H1 (cell line): ENCODE measurements at regions not wholly inside any gene's neighbourhood (a gene's known extent, or its start where the extent isn't known, plus 50 kb on each side); places are given as distances from the start of the nearest gene placed in this dataset.

Experiments used
- CTCF ChIA-PET: fragments of 300-600 bp; sonication (Branson Sonifier 250); formaldehyde crosslinking; loops from one replicate; lab custom pipeline; 2021; ENCODE audit not compliant: partially characterized antibody; lab: Charles Lee
- POLR2A ChIA-PET: fragments of 300-600 bp; sonication (Branson Sonifier 250); formaldehyde crosslinking; loops from one replicate; lab custom pipeline; 2021; ENCODE audit warnings: inconsistent platforms; ENCODE audit not compliant: partially characterized antibody; lab: Charles Lee
- DNase-seq, 2 experiments: peaks; one replicate each; pipeline versions ENCODE4 v3.0.0 to v3.0.0-alpha.2; 2010 to 2022; ENCODE audit warnings: low spot score in 2 of 2, low read depth in 1 of 2, mixed read lengths in 1 of 2
- FAIRE-seq: peaks from 2 replicates; lab custom pipeline; 2011; peaks lifted over from hg19 to GRCh38; lab: Jason Lieb, UNC
- H2AFZ ChIP-seq: 2 replicates; pipeline ENCODE4 v1.8.1; 2012; ENCODE audit warnings: low read length, inconsistent platforms
- H2AK5ac ChIP-seq: 2 replicates; pipeline ENCODE4 v1.6.1; 2013; ENCODE audit warnings: low read depth, low read length
- H2BK120ac ChIP-seq: replicated peaks from 2 replicates; pipeline ENCODE3; 2013; ENCODE audit warnings: low read depth, low read length, inconsistent platforms
- H2BK12ac ChIP-seq: 2 replicates; pipeline ENCODE4 v1.6.1; 2013; ENCODE audit warnings: low read depth, low read length
- H2BK15ac ChIP-seq: 2 replicates; pipeline ENCODE4 v1.6.1; 2013; ENCODE audit warnings: low read length
- H2BK20ac ChIP-seq: 2 replicates; pipeline ENCODE4 v1.6.1; 2013; ENCODE audit warnings: low read length
- H2BK5ac ChIP-seq: 2 replicates; pipeline ENCODE4 v1.6.1; 2013; ENCODE audit warnings: low read depth, low read length
- H3K14ac ChIP-seq: 2 replicates; pipeline ENCODE4 v1.6.1; 2013; ENCODE audit warnings: inconsistent platforms; ENCODE audit not compliant: insufficient read length
- H3K18ac ChIP-seq: 2 replicates; pipeline ENCODE4 v1.6.1; 2013; ENCODE audit warnings: low read length; ENCODE audit errors: extremely low read depth
- H3K23ac ChIP-seq: 2 replicates; pipeline ENCODE4 v1.6.1; 2013; ENCODE audit warnings: inconsistent platforms; ENCODE audit not compliant: insufficient read length
- H3K23me2 ChIP-seq: 2 replicates; pipeline ENCODE4 v1.6.1; 2013; ENCODE audit warnings: low read depth, low read length
- H3K27ac ChIP-seq: 2 replicates; pipeline ENCODE4 v1.6.1; 2011; ENCODE audit warnings: low read depth, low read length, inconsistent platforms
- H3K27me3 ChIP-seq, 4 experiments: replicated peaks in 1 of 4; 1 replicate in 1 of 4; 2 replicates in 3 of 4; pipeline versions ENCODE4 v1.6.1 to v1.8.1; 2011 to 2013; ENCODE audit warnings: low read length in 3 of 4, mild to moderate bottlenecking in 3 of 4, inconsistent platforms in 2 of 4, mixed read lengths in 2 of 4, moderate library complexity in 1 of 4; ENCODE audit not compliant: control insufficient read depth in 3 of 4, insufficient read depth in 3 of 4; ENCODE audit errors: extremely low read depth in 1 of 4
- H3K36me3 ChIP-seq, 4 experiments: 2 replicates each; pipeline versions ENCODE4 v1.6.1 to v1.8.1; 2011 to 2013; ENCODE audit warnings: mild to moderate bottlenecking in 4 of 4, low read length in 3 of 4, moderate library complexity in 2 of 4, control low read depth in 1 of 4, inconsistent platforms in 1 of 4; ENCODE audit not compliant: insufficient read depth in 4 of 4, control insufficient read depth in 2 of 4
- H3K4ac ChIP-seq: replicated peaks from 2 replicates; pipeline ENCODE3; 2013; ENCODE audit warnings: low read length, low read depth, mixed read lengths, inconsistent platforms; ENCODE audit not compliant: insufficient read length
- H3K4me1 ChIP-seq, 4 experiments: replicated peaks in 1 of 4; 1 replicate in 1 of 4; 2 replicates in 3 of 4; pipeline versions ENCODE4 v1.6.1 to v1.8.1; 2011 to 2013; ENCODE audit warnings: low read length in 3 of 4, inconsistent platforms in 2 of 4, mixed read lengths in 1 of 4; ENCODE audit not compliant: insufficient read depth in 4 of 4, control insufficient read depth in 3 of 4
- H3K4me2 ChIP-seq, 2 experiments: 2 replicates each; pipeline versions ENCODE4 v1.6.1 to v1.8.1; 2011 to 2013; ENCODE audit warnings: low read depth in 2 of 2, low read length in 2 of 2, control low read depth in 1 of 2, inconsistent platforms in 1 of 2, mild to moderate bottlenecking in 1 of 2; ENCODE audit not compliant: insufficient read depth in 1 of 2
- H3K4me3 ChIP-seq, 4 experiments: fragments of 200-600, 300-600 bp in 1 of 4; sonication (generic), shearing (Covaris generic), sonication (Bioruptor Twin) in 1 of 4; 2 replicates each; pipeline versions ENCODE4 v1.5.1 to v1.8.1; 2011 to 2016; ENCODE audit warnings: low read length in 4 of 4, low read depth in 3 of 4, control low read depth in 2 of 4, inconsistent platforms in 2 of 4, mild to moderate bottlenecking in 2 of 4, mixed read lengths in 1 of 4, moderate library complexity in 1 of 4; ENCODE audit not compliant: insufficient read depth in 2 of 4; ENCODE audit errors: extremely low read depth in 1 of 4
- H3K56ac ChIP-seq: replicated peaks from 2 replicates; pipeline ENCODE3; 2013; ENCODE audit warnings: low read depth, mild to moderate bottlenecking, mixed read lengths, low read length, inconsistent platforms; ENCODE audit not compliant: insufficient read length
- H3K79me1 ChIP-seq: 2 replicates; pipeline ENCODE4 v1.6.1; 2013; ENCODE audit warnings: low read depth, low read length, control low read depth
- H3K79me2 ChIP-seq, 2 experiments: 2 replicates each; pipeline versions ENCODE4 v1.6.1 to v1.8.1; 2012 to 2013; ENCODE audit warnings: low read length in 2 of 2, mild to moderate bottlenecking in 2 of 2, inconsistent platforms in 1 of 2; ENCODE audit not compliant: insufficient read depth in 2 of 2, control insufficient read depth in 1 of 2
- H3K9ac ChIP-seq, 4 experiments: replicated peaks in 1 of 4; 1 replicate in 1 of 4; 2 replicates in 3 of 4; pipeline versions ENCODE4 v1.6.1 to v1.8.1; 2011 to 2013; ENCODE audit warnings: low read depth in 3 of 4, low read length in 3 of 4, control low read depth in 2 of 4, mild to moderate bottlenecking in 2 of 4, moderate library complexity in 2 of 4, inconsistent platforms in 1 of 4; ENCODE audit errors: extremely low read depth in 1 of 4
- H3K9me3 ChIP-seq, 2 experiments: 2 replicates each; pipeline versions ENCODE4 v1.6.1 to v1.8.1; 2012 to 2013; ENCODE audit warnings: mild to moderate bottlenecking in 2 of 2, moderate library complexity in 2 of 2, control low read depth in 1 of 2, inconsistent platforms in 1 of 2, low read depth in 1 of 2, low read length in 1 of 2, mixed read lengths in 1 of 2; ENCODE audit not compliant: insufficient read depth in 2 of 2
- H4K20me1 ChIP-seq, 2 experiments: replicated peaks in 1 of 2; 2 replicates each; pipeline versions ENCODE3 to v1.8.1; 2011 to 2013; ENCODE audit warnings: inconsistent platforms in 2 of 2, low read length in 2 of 2, mild to moderate bottlenecking in 1 of 2; ENCODE audit not compliant: insufficient read depth in 2 of 2, control insufficient read depth in 1 of 2
- H4K5ac ChIP-seq: 2 replicates; pipeline ENCODE4 v1.6.1; 2013; ENCODE audit warnings: low read length, low read depth, mixed read lengths, inconsistent platforms; ENCODE audit not compliant: insufficient read length
- H4K8ac ChIP-seq: 2 replicates; pipeline ENCODE4 v1.8.0; 2013; ENCODE audit warnings: mild to moderate bottlenecking, moderate library complexity, low read length, inconsistent platforms; ENCODE audit not compliant: insufficient read depth; ENCODE audit errors: extremely low read depth
- H4K91ac ChIP-seq: replicated peaks from 2 replicates; pipeline ENCODE3; 2013; ENCODE audit warnings: low read length, mixed read lengths, inconsistent platforms; ENCODE audit not compliant: insufficient read length
- BRCA1 ChIP-seq: IDR thresholded peaks from 2 replicates; pipeline ENCODE4 v1.6.1; 2012; ENCODE audit warnings: low read depth, low read length, improper control_type of control experiment
- CEBPB ChIP-seq: IDR thresholded peaks from 2 replicates; pipeline ENCODE4 v1.6.1; 2012; ENCODE audit warnings: low read depth, low read length
- CHD2 ChIP-seq: IDR thresholded peaks from 2 replicates; pipeline ENCODE4 v1.6.1; 2012; ENCODE audit warnings: low read length, improper control_type of control experiment
- CTBP2 ChIP-seq: IDR thresholded peaks from 2 replicates; pipeline ENCODE4 v1.7.0; 2011; ENCODE audit warnings: borderline replicate concordance, mild to moderate bottlenecking, moderate library complexity, mixed read lengths, low read length; ENCODE audit not compliant: insufficient read depth, insufficient read length
- GABPA ChIP-seq: IDR thresholded peaks from 2 replicates; pipeline ENCODE4 v1.6.1; 2011; ENCODE audit warnings: mild to moderate bottlenecking, low read length, moderate library complexity, borderline replicate concordance; ENCODE audit not compliant: insufficient read depth
- GTF2F1 ChIP-seq: IDR thresholded peaks from 2 replicates; pipeline ENCODE4 v1.6.1; 2012; ENCODE audit warnings: low read depth, low read length, improper control_type of control experiment, borderline replicate concordance
- HDAC6 ChIP-seq: IDR thresholded peaks from one replicate; pipeline ENCODE4 v1.7.1; 2012; ENCODE audit warnings: low read depth, mild to moderate bottlenecking, inconsistent platforms, low read length, moderate library complexity
- JUND ChIP-seq: IDR thresholded peaks from 2 replicates; pipeline ENCODE4 v1.6.1; 2011; ENCODE audit warnings: mild to moderate bottlenecking, improper control_type of control experiment, low read length
- MAFK ChIP-seq: IDR thresholded peaks from 2 replicates; pipeline ENCODE4 v1.6.1; 2012; ENCODE audit warnings: low read depth, mild to moderate bottlenecking, improper control_type of control experiment, low read length
- PHF8 ChIP-seq: fragments of 200-600 bp; sonication (generic); conservative IDR thresholded peaks from 2 replicates; pipeline ENCODE4 v1.7.1; 2012; ENCODE audit warnings: low read depth, mild to moderate bottlenecking, inconsistent platforms, low read length, moderate library complexity
- POLR2A ChIP-seq, 2 experiments: IDR thresholded peaks; 1 replicate in 1 of 2; 2 replicates in 1 of 2; pipeline ENCODE4 v1.6.1; 2011; ENCODE audit warnings: low read depth in 2 of 2, low read length in 2 of 2, mild to moderate bottlenecking in 2 of 2; ENCODE audit errors: control extremely low read depth in 1 of 2
- SAP30 ChIP-seq: fragments of 300-600 bp; sonication (generic); IDR thresholded peaks from 2 replicates; pipeline ENCODE4 v1.7.1; 2012; ENCODE audit warnings: low read length, moderate library complexity, mild to moderate bottlenecking, inconsistent platforms; ENCODE audit not compliant: insufficient read depth, insufficient replicate concordance
- SIRT6 ChIP-seq: IDR thresholded peaks from one replicate; pipeline ENCODE4 v1.7.1; 2012; ENCODE audit warnings: low read length, inconsistent platforms
- SP1 ChIP-seq: IDR thresholded peaks from 2 replicates; pipeline ENCODE4 v1.6.1; 2011; ENCODE audit warnings: low read depth, low read length
- SP4 ChIP-seq: IDR thresholded peaks from 2 replicates; pipeline ENCODE4 v1.6.1; 2012; ENCODE audit warnings: low read length, inconsistent platforms
- WGBS, 2 experiments: shearing (Covaris generic) in 1 of 2; methylation state at CpG; one replicate each; pipeline versions ENCODE4 v1.1.6 to v1.1.7; 2013 to 2015; ENCODE audit warnings: low lambda C conversion rate in 2 of 2, mixed read lengths in 2 of 2, inconsistent platforms in 1 of 2, low coverage in 1 of 2, missing lambda C conversion rate in 1 of 2; ENCODE audit not compliant: insufficient replicate concordance in 2 of 2, insufficient coverage in 1 of 2, insufficient read length in 1 of 2; ENCODE audit errors: extremely low coverage in 1 of 2, missing lambda C conversion rate in 1 of 2; 5-methylcytosine and 5-hydroxymethylcytosine counted together
- TF ChIP-seq, protein P1 (sequence below): IDR thresholded peaks from 2 replicates; pipeline ENCODE4 v1.6.1; 2012; ENCODE audit warnings: inconsistent platforms

DNA sequence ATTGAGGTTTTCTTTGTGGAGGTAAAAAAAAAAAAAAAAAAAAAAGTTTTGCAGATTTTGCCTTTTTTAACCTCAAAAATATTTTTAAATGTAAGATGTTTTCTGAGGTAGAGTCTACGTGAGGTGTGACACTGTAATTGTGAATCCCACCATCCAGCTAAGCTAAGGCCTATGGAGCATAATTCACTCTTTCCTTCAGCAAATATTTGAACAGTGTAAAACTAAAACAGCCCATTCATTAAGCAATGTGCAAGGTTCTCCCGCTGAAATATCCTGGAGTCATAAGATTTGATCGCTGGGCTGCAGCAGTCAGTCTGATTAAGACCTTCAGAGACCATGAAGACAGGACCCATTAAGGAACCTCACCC, 105.1 kb downstream of the HNRNPLL start:
- no peak overlapping the region for H2BK5ac ChIP-seq
- no peak overlapping the region for H2AK5ac ChIP-seq
- WGBS, 2 experiments = 79% methylated on average over 3 of the region's 3 CpGs; no CpG with 5 or more reads in 1 of the 2 experiments
- H2AFZ ChIP-seq = 0 out of 2 replicates have a peak overlapping the region, but pooled peaks have one; percentile 15
- no peaks in the 10 kb centered on the region for H3K36me3 ChIP-seq
- no peak overlapping the region for H3K4me2 ChIP-seq
- H3K4me1 ChIP-seq = peaks cover 3 to 18% (median 6%) of the 10 kb centered on the region in 4 experiments
- no peaks in the 10 kb centered on the region for H3K79me1 ChIP-seq
- H2BK120ac ChIP-seq = no peak overlapping the region
- H2BK15ac ChIP-seq = no peak overlapping the region
- no peak overlapping the region for H4K5ac ChIP-seq
- no peak overlapping the region for H3K4me3 ChIP-seq
- H3K9me3 ChIP-seq = no peaks in the 10 kb centered on the region; a peak in 2 of 4 replicates
- no peak overlapping the region for H3K56ac ChIP-seq
- FAIRE-seq (no peak), DNase-seq (no peak)
- ChIA-PET CTCF (interaction anchor here (0.9 to 4.7 kb wide), 9 partner anchors 9 to 190 kb away, joined by 3 to 37 read pairs (median 5); no protein-coding TSS in a partner anchor), POLR2A (interaction anchor here (1.8 kb wide), 1 partner anchor 122 kb away, joined by 4 read pairs; no protein-coding TSS in a partner anchor)
- H3K23me2 ChIP-seq = no peaks in the 10 kb centered on the region
- H3K79me2 ChIP-seq = no peaks in the 10 kb centered on the region
- no peak overlapping the region for H3K4ac ChIP-seq
- no peak overlapping the region for H2BK20ac ChIP-seq
- H3K23ac ChIP-seq = no peak overlapping the region
- H2BK12ac ChIP-seq = no peak overlapping the region
- H4K91ac ChIP-seq = no peak overlapping the region
- H3K27me3 ChIP-seq = no peaks in the 10 kb centered on the region
- no peak overlapping the region for H3K18ac ChIP-seq
- no peaks in the 10 kb centered on the region for H4K20me1 ChIP-seq
- H3K27ac ChIP-seq = no peak overlapping the region
- H3K9ac ChIP-seq = no peak overlapping the region
- H4K8ac ChIP-seq = no peak overlapping the region
- no peak overlapping the region for H3K14ac ChIP-seq
- TF ChIP-seq SIRT6 (no peak), CHD2 (no peak), CEBPB (no peak), SAP30 (no peak), BRCA1 (no peak), CTBP2 (no peak), SP4 (no peak), HDAC6 (no peak), MAFK (no peak), JUND (no peak), GABPA (no peak), PHF8 (no peak), SP1 (no peak), GTF2F1 (no peak), POLR2A (IDR thresholded peaks at IDR 0.05; ENCODE audit: control extremely low read depth in 1 of 2, low read depth in 2 of 2, low read length in 2 of 2) (no peak)
- TF ChIP-seq, protein P1, sequence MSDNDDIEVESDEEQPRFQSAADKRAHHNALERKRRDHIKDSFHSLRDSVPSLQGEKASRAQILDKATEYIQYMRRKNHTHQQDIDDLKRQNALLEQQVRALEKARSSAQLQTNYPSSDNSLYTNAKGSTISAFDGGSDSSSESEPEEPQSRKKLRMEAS = no peak
